ENCODE measurements at regions not wholly inside any gene's neighbourhood (a gene's known extent, or its start where the extent isn't known, plus 50 kb on each side); places are given as distances from the start of the nearest gene placed in this dataset.
A peak's percentile ranks its signal among the peaks of the same experiment; 100 is the strongest.

DNA sequence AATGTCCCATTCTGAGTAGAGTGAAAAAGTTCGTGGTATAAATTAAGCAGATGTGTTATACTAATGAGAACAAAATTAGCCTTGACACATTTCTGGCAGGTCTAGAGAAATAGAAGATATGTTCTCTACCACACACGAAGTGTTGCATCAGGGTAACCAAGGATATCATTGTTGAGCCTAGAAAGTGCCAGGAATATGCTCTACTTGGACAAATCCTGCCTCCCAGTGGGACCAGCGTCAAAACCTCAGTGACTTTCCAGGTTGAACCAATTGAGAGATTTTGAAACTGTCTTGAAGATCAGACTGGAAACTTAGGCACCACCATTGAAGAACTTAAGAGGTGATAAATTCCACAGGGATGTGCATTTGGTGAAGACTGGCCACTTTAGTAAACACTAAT is 115.9 kb downstream of the HPGD start:
- peaks cover 7% of the 10 kb centered on the region for H3K36me3 Mint-ChIP-seq (ENCODE audit: insufficient read depth, unreplicated experiment)
- TF ChIP-seq, protein P1, sequence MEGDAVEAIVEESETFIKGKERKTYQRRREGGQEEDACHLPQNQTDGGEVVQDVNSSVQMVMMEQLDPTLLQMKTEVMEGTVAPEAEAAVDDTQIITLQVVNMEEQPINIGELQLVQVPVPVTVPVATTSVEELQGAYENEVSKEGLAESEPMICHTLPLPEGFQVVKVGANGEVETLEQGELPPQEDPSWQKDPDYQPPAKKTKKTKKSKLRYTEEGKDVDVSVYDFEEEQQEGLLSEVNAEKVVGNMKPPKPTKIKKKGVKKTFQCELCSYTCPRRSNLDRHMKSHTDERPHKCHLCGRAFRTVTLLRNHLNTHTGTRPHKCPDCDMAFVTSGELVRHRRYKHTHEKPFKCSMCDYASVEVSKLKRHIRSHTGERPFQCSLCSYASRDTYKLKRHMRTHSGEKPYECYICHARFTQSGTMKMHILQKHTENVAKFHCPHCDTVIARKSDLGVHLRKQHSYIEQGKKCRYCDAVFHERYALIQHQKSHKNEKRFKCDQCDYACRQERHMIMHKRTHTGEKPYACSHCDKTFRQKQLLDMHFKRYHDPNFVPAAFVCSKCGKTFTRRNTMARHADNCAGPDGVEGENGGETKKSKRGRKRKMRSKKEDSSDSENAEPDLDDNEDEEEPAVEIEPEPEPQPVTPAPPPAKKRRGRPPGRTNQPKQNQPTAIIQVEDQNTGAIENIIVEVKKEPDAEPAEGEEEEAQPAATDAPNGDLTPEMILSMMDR (IDR thresholded peaks at IDR 0.05; ENCODE audit: insufficient read depth in 1 of 2, low read depth in 1 of 2, low read length in 1 of 2, severe bottlenecking in 1 of 2, unreplicated experiment in 1 of 2), result no peak
- CTCF ChIA-PET, result no interaction called here
- H3K27me3 Mint-ChIP-seq (ENCODE audit: insufficient read depth, unreplicated experiment), result no peaks in the 10 kb centered on the region
- BruUV-seq (replicated peaks), result no TSS peak
- peaks cover 31% of the 10 kb centered on the region for H3K4me1 Mint-ChIP-seq (ENCODE audit: low read depth, unreplicated experiment)
- no peak overlapping the region for H3K27ac Mint-ChIP-seq (ENCODE audit: unreplicated experiment)
- H3K9me3 Mint-ChIP-seq (ENCODE audit: unreplicated experiment), result no peaks in the 10 kb centered on the region
- no peak overlapping the region for H3K4me3 Mint-ChIP-seq (ENCODE audit: unreplicated experiment)
- Histone ChIP-seq H3K4me3 (ENCODE audit: low read depth, low read length) (no peak overlapping the region), H3K9me3 (no peaks in the 10 kb centered on the region), H3K36me3 (ENCODE audit: control insufficient read depth, insufficient read depth, low read length) (no peaks in the 10 kb centered on the region), H3K4me1 (peaks cover 37% of the 10 kb centered on the region), H3K27me3 (replicated peaks; ENCODE audit: control insufficient read depth, insufficient read depth, low read length) (no peaks in the 10 kb centered on the region)
- intact Hi-C loops (cut with micrococcal nuclease; ENCODE audit: unreplicated experiment), result no loop called here
- POLR2A ChIA-PET, result no interaction called here
- no peak for DNase-seq

DNA sequence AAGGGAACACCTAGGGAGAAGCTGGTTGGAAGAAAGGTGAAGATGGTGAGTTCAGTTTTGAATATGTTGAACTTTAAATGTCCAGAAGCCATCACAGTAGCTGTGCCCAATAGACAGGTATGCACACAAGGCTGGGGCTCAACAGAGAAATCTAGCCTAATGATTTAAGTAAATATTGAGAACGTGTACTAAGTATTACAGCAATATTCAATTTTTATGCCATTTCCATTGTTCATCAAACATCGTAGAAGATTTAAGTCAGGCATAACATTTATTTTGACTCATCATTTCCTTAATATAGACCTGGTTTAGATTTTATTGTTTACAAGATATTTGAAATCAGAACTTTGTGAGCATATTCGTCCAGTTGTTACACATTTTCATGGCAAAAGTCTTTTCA is 116.4 kb downstream of the HPGD start:
- Mint-ChIP-seq H3K4me3 (ENCODE audit: unreplicated experiment) (no peak overlapping the region), H3K36me3 (ENCODE audit: insufficient read depth, unreplicated experiment) (peaks cover 12% of the 10 kb centered on the region), H3K9me3 (ENCODE audit: unreplicated experiment) (no peaks in the 10 kb centered on the region), H3K4me1 (ENCODE audit: low read depth, unreplicated experiment) (peaks cover 34% of the 10 kb centered on the region), H3K27me3 (ENCODE audit: insufficient read depth, unreplicated experiment) (no peaks in the 10 kb centered on the region), H3K27ac (ENCODE audit: unreplicated experiment) (peak overlapping the region; percentile 29)
- no peak for DNase-seq
- CTCF ChIA-PET, result no interaction called here
- intact Hi-C loops (cut with micrococcal nuclease; ENCODE audit: unreplicated experiment), result no loop called here
- H3K36me3 ChIP-seq (ENCODE audit: control insufficient read depth, insufficient read depth, low read length), result no peaks in the 10 kb centered on the region
- no peaks in the 10 kb centered on the region for H3K9me3 ChIP-seq
- POLR2A ChIA-PET, result interaction anchor here (0.8 kb wide), 1 partner anchor 116 kb away, joined by 3 read pairs; the partner anchor contains the start of gene HPGD
- H3K4me1 ChIP-seq, result peaks cover 37% of the 10 kb centered on the region
- H3K4me3 ChIP-seq (ENCODE audit: low read depth, low read length), result no peak overlapping the region
- BruUV-seq (replicated peaks), result no TSS peak
- H3K27me3 ChIP-seq (replicated peaks; ENCODE audit: control insufficient read depth, insufficient read depth, low read length), result no peaks in the 10 kb centered on the region
- TF ChIP-seq, protein P1 (IDR thresholded peaks at IDR 0.05; ENCODE audit: insufficient read depth in 1 of 2, low read depth in 1 of 2, low read length in 1 of 2, severe bottlenecking in 1 of 2, unreplicated experiment in 1 of 2), result no peak

DNA sequence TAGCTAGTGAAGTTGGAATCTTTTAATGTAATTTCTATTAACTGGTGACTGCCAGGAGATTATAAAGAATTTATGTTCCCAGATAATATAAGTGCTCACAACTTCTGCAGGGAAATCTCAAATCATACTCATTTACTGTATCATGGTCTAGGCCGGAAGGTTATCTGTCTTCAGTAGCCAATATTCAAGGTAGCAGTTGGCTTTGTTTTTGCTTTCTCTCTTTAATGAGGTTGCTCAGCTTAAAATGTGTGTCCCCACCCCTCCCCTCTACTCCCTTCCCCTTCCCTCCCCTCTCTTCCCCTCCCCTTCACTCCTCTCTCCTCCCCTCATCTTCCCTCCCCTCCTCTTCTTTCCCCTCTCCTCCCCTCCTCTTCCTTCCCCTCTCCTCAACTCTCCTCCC is 117.6 kb downstream of the HPGD start:
- no peaks in the 10 kb centered on the region for H3K9me3 Mint-ChIP-seq (ENCODE audit: unreplicated experiment)
- H3K4me1 Mint-ChIP-seq (ENCODE audit: low read depth, unreplicated experiment), result peaks cover 34% of the 10 kb centered on the region
- H3K36me3 Mint-ChIP-seq (ENCODE audit: insufficient read depth, unreplicated experiment), result peaks cover 14% of the 10 kb centered on the region
- BruUV-seq (replicated peaks), result no TSS peak
- H3K4me3 Mint-ChIP-seq (ENCODE audit: unreplicated experiment), result no peak overlapping the region
- no peak for DNase-seq
- intact Hi-C loops (cut with micrococcal nuclease; ENCODE audit: unreplicated experiment), result loop anchor here (5.0 kb wide), 1 partner anchor 37 kb away; no protein-coding TSS in a partner anchor
- 0 out of 2 replicates have a peak, but pooled peaks cover 3% of the 10 kb centered on the region for H3K9me3 ChIP-seq
- H3K4me1 ChIP-seq, result peaks cover 49% of the 10 kb centered on the region
- H3K36me3 ChIP-seq (ENCODE audit: control insufficient read depth, insufficient read depth, low read length), result no peaks in the 10 kb centered on the region
- no peaks in the 10 kb centered on the region for H3K27me3 Mint-ChIP-seq (ENCODE audit: insufficient read depth, unreplicated experiment)
- TF ChIP-seq, protein P1 (IDR thresholded peaks at IDR 0.05; ENCODE audit: insufficient read depth in 1 of 2, low read depth in 1 of 2, low read length in 1 of 2, severe bottlenecking in 1 of 2, unreplicated experiment in 1 of 2), result no peak
- H3K27me3 ChIP-seq (replicated peaks; ENCODE audit: control insufficient read depth, insufficient read depth, low read length), result no peaks in the 10 kb centered on the region
- no peak overlapping the region for H3K27ac Mint-ChIP-seq (ENCODE audit: unreplicated experiment)
- H3K4me3 ChIP-seq (ENCODE audit: low read depth, low read length), result no peak overlapping the region
- POLR2A ChIA-PET, result interaction anchor here (0.6 kb wide), 1 partner anchor 22 kb away, joined by 3 read pairs; no protein-coding TSS in a partner anchor
- CTCF ChIA-PET, result no interaction called here

All from Caco-2 (cell line).